Subcutaneous abdominal adipose tissue (tissue), 5 donors: ENCODE measurements at regions not wholly inside any gene's neighbourhood (a gene's known extent, or its start where the extent isn't known, plus 50 kb on each side); places are given as distances from the start of the nearest gene placed in this dataset.

ENCODE experiments used
- H3K27ac ChIP-seq: one replicate; pipeline ENCODE4 v1.7.0; 2013; ENCODE audit warnings: low read depth, mild to moderate bottlenecking, inconsistent platforms, low read length, moderate library complexity
- H3K27me3 ChIP-seq, 5 donors: one replicate each; pipeline ENCODE4 v1.7.0; 2013; ENCODE audit warnings: low read length in 5 of 5, inconsistent platforms in 1 of 5; ENCODE audit not compliant: control insufficient read depth in 5 of 5, insufficient read depth in 4 of 5
- H3K36me3 ChIP-seq, 5 donors: one replicate each; pipeline ENCODE4 v1.7.0; 2013; ENCODE audit warnings: low read length in 5 of 5; ENCODE audit not compliant: control insufficient read depth in 5 of 5, insufficient read depth in 5 of 5
- H3K4me1 ChIP-seq, 5 donors: one replicate each; pipeline ENCODE4 v1.7.0; 2013; ENCODE audit warnings: low read length in 5 of 5, mild to moderate bottlenecking in 3 of 5, moderate library complexity in 1 of 5; ENCODE audit not compliant: control insufficient read depth in 5 of 5, insufficient read depth in 5 of 5
- H3K4me3 ChIP-seq, 5 donors: one replicate each; pipeline ENCODE4 v1.7.0; 2013; ENCODE audit warnings: low read length in 5 of 5, low read depth in 1 of 5
- H3K9ac ChIP-seq, 5 donors: one replicate each; pipeline ENCODE4 v1.7.0; 2013; ENCODE audit warnings: low read length in 5 of 5, mild to moderate bottlenecking in 4 of 5, moderate library complexity in 3 of 5
- H3K9me3 ChIP-seq, 5 donors: one replicate each; pipeline ENCODE4 v1.7.0; 2013; ENCODE audit warnings: low read length in 5 of 5; ENCODE audit not compliant: control insufficient read depth in 5 of 5
- donor health status: healthy.
- donor health status: healthy.
- donor health status: healthy.
- donor health status: healthy.
- donor health status: healthy.

DNA sequence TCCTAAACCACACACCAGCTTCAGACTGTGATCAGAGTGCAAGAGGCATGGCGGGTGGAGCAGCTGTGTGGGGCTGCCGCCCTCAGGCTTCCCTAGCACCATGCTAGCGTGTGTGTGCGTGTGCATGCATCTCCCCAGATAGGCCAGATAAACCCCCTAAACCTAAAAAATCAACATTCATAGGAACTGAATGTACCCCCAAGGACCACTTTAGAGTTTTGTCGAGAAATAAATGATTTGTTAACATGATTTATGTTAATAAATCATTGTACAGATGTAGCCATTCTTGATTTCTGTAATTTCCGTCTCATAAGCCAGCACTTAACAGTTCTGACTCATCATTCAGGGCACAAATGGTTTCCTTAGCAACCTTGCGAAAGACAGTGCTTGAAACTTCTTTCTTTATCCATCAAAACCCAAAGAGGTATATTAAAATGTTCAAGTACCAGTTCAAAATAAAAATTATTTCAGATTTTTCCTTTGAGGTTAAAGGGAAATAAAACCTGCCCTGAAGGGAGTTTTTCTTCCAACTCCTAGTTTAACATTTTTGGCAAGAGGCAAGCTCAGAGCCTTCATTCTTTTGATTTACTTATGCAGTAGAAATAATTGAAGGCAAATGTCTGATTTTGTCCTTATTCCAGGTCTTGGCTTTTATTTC is 206.2 kb upstream of the RGS6 start:
- Histone ChIP-seq H3K27ac (no peak overlapping the region), H3K4me1 (peaks cover 0 to 8% (median 7%) of the 10 kb centered on the region in 5 donors), H3K27me3 (no peaks in the 10 kb centered on the region), H3K36me3 (peaks cover 3 to 34% (median 23%) of the 10 kb centered on the region in 5 donors), H3K4me3 (no peak overlapping the region), H3K9me3 (no peaks in the 10 kb centered on the region), H3K9ac (no peak overlapping the region)

- peaks cover 0 to 6% (median 5%) of the 10 kb centered on the region in 5 donors for H3K4me1 ChIP-seq
- H3K27me3 ChIP-seq = no peaks in the 10 kb centered on the region
- H3K27ac ChIP-seq = no peak overlapping the region
- no peak overlapping the region for H3K9ac ChIP-seq
- no peaks in the 10 kb centered on the region for H3K9me3 ChIP-seq
- H3K36me3 ChIP-seq = peaks cover 3 to 37% (median 28%) of the 10 kb centered on the region in 5 donors
- H3K4me3 ChIP-seq = no peak overlapping the region
These were observed 205.6 kb upstream of the RGS6 start for GRCh38 chr14:71726580-71727021.

DNA sequence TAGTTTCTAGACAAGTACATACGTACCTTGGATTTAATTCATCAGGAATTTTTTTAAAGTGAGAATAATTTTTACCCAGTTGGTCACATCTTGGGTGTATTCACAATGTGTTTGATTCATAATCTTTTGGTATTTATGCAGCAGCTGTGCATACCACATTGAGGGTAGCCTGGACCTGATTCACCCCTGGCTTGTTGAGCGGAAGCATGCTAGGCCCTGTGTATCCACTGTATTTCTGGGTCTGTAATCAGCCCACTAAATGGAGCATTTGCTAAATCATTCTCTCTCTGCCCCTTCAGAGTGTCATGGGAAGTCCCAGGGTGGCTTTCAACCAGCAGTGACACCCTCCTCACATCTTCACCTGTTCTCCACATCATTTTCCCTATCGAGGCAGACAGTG is 203.8 kb upstream of the RGS6 start:
- Histone ChIP-seq H3K4me1 (peaks cover 0 to 3% (median 0%) of the 10 kb centered on the region in 5 donors), H3K27ac (no peak overlapping the region), H3K36me3 (peaks cover 3 to 49% (median 37%) of the 10 kb centered on the region in 5 donors), H3K9me3 (no peaks in the 10 kb centered on the region), H3K4me3 (no peak overlapping the region), H3K27me3 (no peaks in the 10 kb centered on the region), H3K9ac (no peak overlapping the region)

DNA sequence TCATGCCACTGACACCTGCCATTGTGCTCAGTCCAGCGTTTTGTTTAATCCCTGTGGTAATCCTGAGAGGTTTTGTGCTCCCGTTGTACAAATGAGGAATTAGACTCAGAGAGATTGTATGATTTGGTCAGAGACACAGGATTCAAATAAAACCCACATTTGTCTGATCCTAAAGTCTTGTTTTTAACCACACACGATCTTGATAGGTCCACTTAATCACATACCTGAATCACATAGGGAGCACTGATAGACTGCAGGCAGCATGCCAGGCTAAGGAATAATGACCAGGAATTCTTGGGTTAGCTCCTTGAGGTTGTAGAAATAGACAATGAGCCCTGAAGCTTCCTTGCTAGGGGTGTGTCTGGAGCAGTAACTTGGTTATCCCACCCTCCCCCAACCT is 202.6 kb upstream of the RGS6 start:
- H3K36me3 ChIP-seq = peaks cover 3 to 51% (median 41%) of the 10 kb centered on the region in 5 donors

DNA sequence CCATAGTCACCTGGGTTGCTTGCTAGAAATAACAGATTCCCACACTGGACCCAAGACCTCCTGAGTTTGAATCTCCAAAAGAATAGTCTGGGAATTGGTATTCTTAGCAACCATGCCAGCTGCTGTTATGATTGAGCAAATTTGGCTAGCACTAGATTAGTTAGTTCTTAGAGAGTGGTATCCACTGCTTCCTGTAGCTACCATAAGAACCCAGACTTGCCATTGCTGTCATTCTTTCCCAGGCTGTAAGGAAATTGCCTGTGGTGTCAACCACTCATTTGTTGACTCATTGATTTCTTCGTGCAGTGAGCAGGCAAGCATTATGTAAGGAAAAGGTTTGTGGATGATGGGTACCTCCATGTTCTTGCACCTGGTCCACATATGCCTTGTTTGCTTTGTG is 201.8 kb upstream of the RGS6 start:
- Histone ChIP-seq H3K27ac (no peak overlapping the region), H3K9ac (no peak overlapping the region), H3K9me3 (no peaks in the 10 kb centered on the region), H3K27me3 (no peaks in the 10 kb centered on the region), H3K4me3 (no peak overlapping the region), H3K4me1 (peaks cover 0 to 3% (median 0%) of the 10 kb centered on the region in 5 donors), H3K36me3 (peaks cover 3 to 48% (median 37%) of the 10 kb centered on the region in 5 donors)

More for the DNA sequence above, 202.6 kb upstream of the RGS6 start:
- H3K27me3 ChIP-seq = no peaks in the 10 kb centered on the region
- H3K27ac ChIP-seq = no peak overlapping the region
- H3K9me3 ChIP-seq = no peaks in the 10 kb centered on the region
- no peak overlapping the region for H3K9ac ChIP-seq
- H3K4me3 ChIP-seq = no peak overlapping the region
- H3K4me1 ChIP-seq = peaks cover 0 to 3% (median 0%) of the 10 kb centered on the region in 5 donors

GRCh38 chr14:71731096-71731495 is 201.1 kb upstream of the RGS6 start:
- Histone ChIP-seq H3K36me3 (peaks cover 7 to 54% (median 40%) of the 10 kb centered on the region in 5 donors), H3K9me3 (no peaks in the 10 kb centered on the region), H3K9ac (no peak overlapping the region), H3K27me3 (no peaks in the 10 kb centered on the region), H3K27ac (no peak overlapping the region), H3K4me1 (no peaks in the 10 kb centered on the region), H3K4me3 (no peak overlapping the region)

DNA sequence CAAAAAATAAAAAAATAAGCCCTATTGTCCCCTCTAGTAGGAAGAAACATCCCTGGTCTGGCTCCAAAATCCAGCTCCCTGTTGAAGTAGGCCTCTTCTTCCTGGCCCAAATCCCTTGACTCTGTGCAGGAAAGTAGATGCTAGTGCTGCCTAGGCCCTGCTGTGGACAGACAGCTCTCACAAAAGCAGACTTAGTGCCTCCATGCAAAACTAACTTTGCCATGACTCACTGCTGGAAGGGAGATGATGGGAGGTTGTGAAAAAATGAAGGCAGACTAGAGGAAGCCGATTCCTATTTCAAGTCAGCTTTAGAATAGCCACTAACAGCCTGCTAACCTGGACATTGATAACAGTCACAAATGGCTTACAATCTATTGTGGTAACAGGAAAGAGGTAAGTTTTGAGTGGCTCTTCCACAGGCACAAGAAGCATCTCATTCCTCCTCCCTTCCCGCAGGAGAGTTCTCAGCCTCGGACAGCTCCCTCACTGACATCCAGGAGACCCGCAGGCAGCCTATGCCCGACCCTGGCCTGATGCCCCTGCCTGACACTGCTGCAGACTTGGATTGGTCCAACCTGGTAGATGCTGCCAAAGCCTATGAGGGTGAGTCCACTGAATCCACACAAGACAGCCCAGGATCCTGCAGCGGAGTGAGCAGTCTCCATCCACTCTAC is 198.9 kb upstream of the RGS6 start:
- Histone ChIP-seq H3K4me3 (no peak overlapping the region), H3K27ac (no peak overlapping the region), H3K9ac (no peak overlapping the region), H3K27me3 (no peaks in the 10 kb centered on the region), H3K4me1 (no peaks in the 10 kb centered on the region), H3K9me3 (no peaks in the 10 kb centered on the region), H3K36me3 (peaks cover 7 to 72% (median 47%) of the 10 kb centered on the region in 5 donors)

DNA sequence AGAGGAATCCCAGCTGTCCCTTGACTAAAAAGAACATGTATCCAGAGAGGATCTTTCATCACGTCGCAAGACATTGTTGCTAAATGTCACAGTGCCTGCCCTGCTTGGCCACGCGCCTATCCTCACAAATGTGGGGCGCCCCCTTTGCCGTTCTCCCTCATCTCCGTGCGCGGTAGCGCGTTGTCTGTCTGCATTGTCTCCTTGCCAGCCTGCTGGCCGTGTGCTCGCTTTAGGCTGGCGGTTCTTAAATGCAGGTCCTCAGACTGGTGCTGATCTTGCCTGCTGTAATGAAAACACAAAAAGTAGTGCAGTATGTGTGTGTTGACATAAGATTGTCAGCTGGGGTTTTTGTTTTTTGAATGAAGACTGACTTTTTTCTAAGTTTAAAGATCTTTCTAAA is 198.2 kb upstream of the RGS6 start:
- Histone ChIP-seq H3K4me3 (no peak overlapping the region), H3K4me1 (no peaks in the 10 kb centered on the region), H3K9ac (no peak overlapping the region), H3K27ac (no peak overlapping the region), H3K36me3 (peaks cover 7 to 80% (median 47%) of the 10 kb centered on the region in 5 donors), H3K9me3 (no peaks in the 10 kb centered on the region), H3K27me3 (no peaks in the 10 kb centered on the region)

DNA sequence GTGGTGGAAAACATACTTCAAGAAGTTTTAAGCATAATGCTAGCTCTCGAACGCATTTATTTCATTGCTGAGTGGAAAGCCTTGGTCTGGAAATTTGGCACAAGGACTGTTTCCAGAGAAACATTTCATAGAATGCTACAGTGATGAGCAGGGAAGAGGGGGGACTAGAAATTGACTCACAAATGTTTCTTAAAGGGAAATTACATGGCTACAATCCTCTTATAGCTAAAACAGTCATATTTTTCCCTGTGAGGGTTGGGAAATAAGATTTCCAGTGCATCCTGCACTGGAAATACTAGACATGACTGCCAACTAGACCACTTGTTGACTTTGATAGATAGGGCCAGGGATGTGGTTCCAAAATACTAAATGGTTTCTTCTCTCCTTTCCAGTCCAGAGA is 197.3 kb upstream of the RGS6 start:
- Histone ChIP-seq H3K4me1 (peaks cover 0 to 6% (median 0%) of the 10 kb centered on the region in 5 donors), H3K4me3 (no peak overlapping the region), H3K9me3 (no peaks in the 10 kb centered on the region), H3K27ac (no peak overlapping the region), H3K9ac (no peak overlapping the region), H3K36me3 (peaks cover 7 to 75% (median 47%) of the 10 kb centered on the region in 5 donors), H3K27me3 (no peaks in the 10 kb centered on the region)

- Histone ChIP-seq H3K36me3 (peaks cover 3 to 53% (median 31%) of the 10 kb centered on the region in 5 donors), H3K27ac (no peak overlapping the region)
These were observed 194.5 kb upstream of the RGS6 start for GRCh38 chr14:71737760-71738159.

More at GRCh38 chr14:71737760-71738159, 194.5 kb upstream of the RGS6 start:
- no peak overlapping the region for H3K9ac ChIP-seq
- no peak overlapping the region for H3K4me3 ChIP-seq
- H3K4me1 ChIP-seq = peaks cover 0 to 9% (median 0%) of the 10 kb centered on the region in 5 donors
- H3K27me3 ChIP-seq = no peaks in the 10 kb centered on the region
- no peaks in the 10 kb centered on the region for H3K9me3 ChIP-seq
